ENCODE measurements at regions not wholly inside any gene's neighbourhood (a gene's known extent, or its start where the extent isn't known, plus 50 kb on each side); places are given as distances from the start of the nearest gene placed in this dataset.
"Not testable (repeated sequence)": the region's sequence is repeated elsewhere in the genome, so short reads cannot be mapped to it uniquely, and the experiment has no call there.

- H3K9me3 ChIP-seq = no peaks in the 10 kb centered on the region
- no peak for TF ChIP-seq CTCF (IDR thresholded peaks at IDR 0.05; ENCODE audit: low read depth, low read length)
- DNase-seq = peak; percentile 12
- no peaks in the 10 kb centered on the region for H3K27me3 ChIP-seq
- no peak overlapping the region for H3K4me3 ChIP-seq (ENCODE audit: low read depth, low read length)
- no peaks in the 10 kb centered on the region for H3K36me3 ChIP-seq
- H3K4me1 ChIP-seq = 0 out of 2 replicates have a peak, but pooled peaks cover 4% of the 10 kb centered on the region
Measured at GRCh38 chr13:59398127-59398526, 765.6 kb downstream of the DIAPH3 start.

- Histone ChIP-seq H3K4me1 (0 out of 2 replicates have a peak, but pooled peaks cover 4% of the 10 kb centered on the region), H3K4me3 (ENCODE audit: low read depth, low read length) (no peak overlapping the region), H3K36me3 (no peaks in the 10 kb centered on the region), H3K9me3 (no peaks in the 10 kb centered on the region), H3K27me3 (no peaks in the 10 kb centered on the region)
- DNase-seq = no peak
- TF ChIP-seq CTCF (IDR thresholded peaks at IDR 0.05; ENCODE audit: low read depth, low read length) = no peak
Measured at GRCh38 chr13:59398661-59399060, 765.1 kb downstream of the DIAPH3 start.

GRCh38 chr13:59399513-59399912 lies 764.2 kb downstream of the DIAPH3 start:
- no peak for TF ChIP-seq CTCF (IDR thresholded peaks at IDR 0.05; ENCODE audit: low read depth, low read length)
- DNase-seq = no peak
- Histone ChIP-seq H3K36me3 (no peaks in the 10 kb centered on the region), H3K27me3 (no peaks in the 10 kb centered on the region), H3K4me3 (ENCODE audit: low read depth, low read length) (no peak overlapping the region), H3K4me1 (0 out of 2 replicates have a peak, but pooled peaks cover 4% of the 10 kb centered on the region), H3K9me3 (no peaks in the 10 kb centered on the region)

GRCh38 chr13:59404331-59404730 lies 759.4 kb downstream of the DIAPH3 start:
- no peaks in the 10 kb centered on the region for H3K27me3 ChIP-seq
- H3K36me3 ChIP-seq = no peaks in the 10 kb centered on the region
- DNase-seq = no peak
- no peaks in the 10 kb centered on the region for H3K4me1 ChIP-seq
- H3K4me3 ChIP-seq (ENCODE audit: low read depth, low read length) = no peak overlapping the region
- no peaks in the 10 kb centered on the region; the same call in 1 of the 2 replicates for H3K9me3 ChIP-seq
- TF ChIP-seq CTCF (IDR thresholded peaks at IDR 0.05; ENCODE audit: low read depth, low read length) = no peak

- H3K27me3 ChIP-seq; DNase-seq; H3K4me3 ChIP-seq (ENCODE audit: low read depth, low read length); H3K9me3 ChIP-seq; H3K4me1 ChIP-seq; H3K36me3 ChIP-seq: not testable (repeated sequence)
Measured at GRCh38 chr13:59407251-59407650, 756.5 kb downstream of the DIAPH3 start.

GRCh38 chr13:59408738-59409137 lies 755.0 kb downstream of the DIAPH3 start:
- TF ChIP-seq CTCF (IDR thresholded peaks at IDR 0.05; ENCODE audit: low read depth, low read length) = no peak
- H3K4me3 ChIP-seq (ENCODE audit: low read depth, low read length) = no peak overlapping the region
- no peaks in the 10 kb centered on the region for H3K27me3 ChIP-seq
- H3K36me3 ChIP-seq = no peaks in the 10 kb centered on the region
- DNase-seq = no peak
- H3K9me3 ChIP-seq = no peaks in the 10 kb centered on the region; the same call in 1 of the 2 replicates
- no peaks in the 10 kb centered on the region for H3K4me1 ChIP-seq

- Histone ChIP-seq H3K27me3 (no peaks in the 10 kb centered on the region), H3K36me3 (no peaks in the 10 kb centered on the region), H3K4me3 (ENCODE audit: low read depth, low read length) (no peak overlapping the region), H3K9me3 (no peaks in the 10 kb centered on the region; the same call in 1 of the 2 replicates), H3K4me1 (no peaks in the 10 kb centered on the region)
- no peak for TF ChIP-seq CTCF (IDR thresholded peaks at IDR 0.05; ENCODE audit: low read depth, low read length)
- no peak for DNase-seq
Measured at GRCh38 chr13:59409211-59409610, 754.5 kb downstream of the DIAPH3 start.

Measured in BE2C (cell line).